SH-SY5Y (cell line): ENCODE measurements at regions not wholly inside any gene's neighbourhood (a gene's known extent, or its start where the extent isn't known, plus 50 kb on each side); places are given as distances from the start of the nearest gene placed in this dataset.

Experiments used
- GATA2 ChIP-seq: IDR thresholded peaks from 2 replicates; pipeline ENCODE4 v1.6.1; 2011; ENCODE audit warnings: mild to moderate bottlenecking, low read depth, low read length
- GATA3 ChIP-seq: IDR thresholded peaks from 2 replicates; pipeline ENCODE4 v1.6.1; 2011; ENCODE audit warnings: low read depth, mild to moderate bottlenecking, low read length, moderate library complexity

DNA sequence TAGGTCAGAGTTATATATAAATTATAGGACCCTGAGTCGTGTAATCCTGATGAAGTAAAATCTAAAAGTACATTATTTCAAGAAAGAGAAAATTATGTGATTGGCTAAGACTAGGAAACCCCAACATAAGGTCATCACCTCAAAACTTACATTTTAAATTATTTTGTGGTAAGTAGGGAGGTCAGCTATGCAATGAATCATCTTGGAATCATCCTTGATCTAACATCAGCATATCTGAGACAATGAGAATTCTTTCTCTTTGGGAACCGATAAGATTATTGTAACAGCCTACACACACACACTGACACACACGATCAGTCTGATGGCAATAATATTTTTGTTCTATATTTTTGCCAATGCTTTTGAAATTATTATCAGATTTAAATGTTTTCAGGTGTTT is 904.8 kb upstream of the CHAC2 start:
- TF ChIP-seq GATA2 (no peak), GATA3 (no peak)

DNA sequence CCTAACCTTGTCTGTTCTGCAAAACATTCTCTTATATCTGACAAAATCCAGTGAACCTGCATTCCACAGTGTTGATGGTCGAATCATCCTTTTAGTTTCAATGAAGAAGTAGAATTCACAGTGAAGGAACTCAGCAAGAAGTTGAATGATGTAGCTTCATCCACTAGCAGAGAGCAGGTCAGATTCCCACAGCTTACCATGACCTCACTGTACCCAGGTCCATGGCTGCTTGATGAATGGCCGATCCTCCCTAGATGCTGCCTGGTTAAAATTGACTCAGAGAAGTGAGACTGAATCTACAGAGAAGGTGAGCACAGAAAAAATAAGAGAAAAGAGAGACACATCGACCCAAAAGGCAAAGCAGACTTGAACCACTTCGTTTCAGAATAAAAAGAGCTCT is 906.0 kb upstream of the CHAC2 start:
- TF ChIP-seq GATA3 = no peak
- TF ChIP-seq GATA2 = no peak

DNA sequence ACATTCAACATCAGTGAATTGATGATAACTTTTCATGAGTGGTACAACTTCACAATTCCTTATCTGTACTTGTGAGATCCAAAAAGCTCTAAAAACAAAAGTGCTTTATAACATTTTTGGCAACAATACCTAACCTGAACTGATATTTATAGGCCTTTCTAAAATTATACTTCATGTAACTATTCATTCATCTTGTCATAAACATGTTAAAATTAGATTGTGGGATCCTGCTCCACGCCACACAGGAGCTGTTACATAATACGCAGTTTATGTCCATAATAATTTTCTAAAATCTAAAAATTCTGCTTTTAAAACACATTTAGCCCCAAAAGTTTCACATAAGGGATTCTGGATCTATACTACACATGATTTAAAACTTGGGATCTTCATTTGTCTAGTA is 908.5 kb upstream of the CHAC2 start:
- TF ChIP-seq GATA2 (no peak), GATA3 (no peak)

DNA sequence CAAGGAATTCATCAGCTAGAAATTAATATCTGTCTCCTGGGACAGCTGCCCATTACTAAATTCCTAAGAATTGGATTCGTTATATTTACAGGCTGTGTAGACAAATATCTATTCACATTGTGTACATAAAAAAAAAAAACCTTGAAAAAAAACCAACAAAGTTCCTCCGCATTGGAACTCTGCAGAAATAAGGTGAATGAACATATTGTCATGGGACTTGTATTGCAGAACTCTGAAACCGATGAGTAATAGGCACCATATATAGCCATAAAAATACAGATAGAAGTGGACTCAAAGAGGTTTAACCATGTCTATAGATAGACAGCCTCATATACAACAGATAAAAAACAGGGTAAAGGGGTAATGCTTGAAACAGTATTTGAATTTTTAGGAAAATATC is 909.9 kb upstream of the CHAC2 start:
- TF ChIP-seq GATA3 (no peak), GATA2 (no peak)

DNA sequence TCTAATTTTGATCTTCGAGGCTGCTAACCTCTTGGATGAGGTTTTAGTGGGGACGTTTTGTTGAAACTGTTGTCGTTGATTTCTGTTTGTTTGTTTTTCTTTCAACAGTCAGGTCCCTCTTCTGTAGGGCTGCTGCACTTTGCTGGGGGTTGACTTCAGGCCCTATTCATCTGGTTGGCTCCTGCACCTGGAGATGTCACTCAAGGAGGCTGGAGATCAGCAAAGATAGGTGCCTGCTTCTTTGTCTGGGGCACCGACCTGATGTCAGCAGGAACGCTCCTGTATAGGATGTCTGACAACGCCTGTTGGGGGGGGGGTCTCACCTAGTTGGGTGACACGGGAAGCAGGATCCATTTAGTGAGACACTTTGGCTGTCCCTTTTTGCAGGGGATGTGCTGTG is 915.6 kb upstream of the CHAC2 start:
- TF ChIP-seq GATA2 = no peak
- no peak for TF ChIP-seq GATA3

- TF ChIP-seq GATA2 = no peak
- no peak for TF ChIP-seq GATA3
Measured at GRCh38 chr2:52844701-52845423, 922.7 kb upstream of the CHAC2 start.

DNA sequence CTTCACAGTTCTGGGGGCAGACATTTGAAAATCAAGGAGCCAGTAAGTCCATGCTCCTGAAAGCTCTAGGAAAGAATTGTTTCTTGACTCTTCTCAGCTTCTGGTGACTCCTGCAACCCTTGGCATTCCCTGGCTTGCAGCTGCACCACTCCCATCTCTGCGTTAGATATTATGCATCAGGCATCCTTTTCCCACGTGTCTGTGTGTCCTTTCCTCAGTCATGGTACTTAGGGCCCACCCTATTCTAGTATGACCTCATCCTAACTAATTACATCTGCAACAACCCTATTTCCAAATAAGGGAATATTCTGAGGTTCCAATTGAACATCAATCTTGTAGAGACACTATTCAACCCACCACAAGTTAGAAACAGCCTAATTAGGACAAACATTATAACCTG is 931.7 kb upstream of the CHAC2 start:
- TF ChIP-seq GATA3 = no peak
- no peak for TF ChIP-seq GATA2

- TF ChIP-seq GATA3 (no peak), GATA2 (no peak)
Measured at GRCh38 chr2:52831216-52831615, 936.4 kb upstream of the CHAC2 start.

DNA sequence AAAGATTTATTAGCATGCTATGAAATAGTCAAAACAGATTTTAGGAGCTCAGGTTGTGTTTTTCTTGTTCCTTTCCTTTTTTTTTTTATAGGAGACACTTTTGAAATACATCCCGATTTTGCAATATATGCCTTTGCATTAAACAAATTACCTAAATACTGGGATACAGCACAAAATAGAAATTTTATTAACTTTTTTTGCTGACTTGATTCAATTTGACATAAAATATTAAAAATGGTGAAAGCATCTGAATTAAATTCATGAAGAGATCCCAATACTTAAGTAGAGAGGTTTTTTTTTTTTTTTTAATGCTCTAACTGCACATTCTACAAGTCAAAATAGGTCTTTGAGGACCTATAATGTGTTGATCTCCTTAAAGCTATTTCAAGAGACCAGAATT is 939.5 kb upstream of the CHAC2 start:
- TF ChIP-seq GATA3 (no peak), GATA2 (no peak)

GRCh38 chr2:52821631-52822030 is 946.0 kb upstream of the CHAC2 start:
- TF ChIP-seq GATA3 (no peak), GATA2 (no peak)

GRCh38 chr2:52818958-52819357 is 948.6 kb upstream of the CHAC2 start:
- no peak for TF ChIP-seq GATA2
- no peak for TF ChIP-seq GATA3

DNA sequence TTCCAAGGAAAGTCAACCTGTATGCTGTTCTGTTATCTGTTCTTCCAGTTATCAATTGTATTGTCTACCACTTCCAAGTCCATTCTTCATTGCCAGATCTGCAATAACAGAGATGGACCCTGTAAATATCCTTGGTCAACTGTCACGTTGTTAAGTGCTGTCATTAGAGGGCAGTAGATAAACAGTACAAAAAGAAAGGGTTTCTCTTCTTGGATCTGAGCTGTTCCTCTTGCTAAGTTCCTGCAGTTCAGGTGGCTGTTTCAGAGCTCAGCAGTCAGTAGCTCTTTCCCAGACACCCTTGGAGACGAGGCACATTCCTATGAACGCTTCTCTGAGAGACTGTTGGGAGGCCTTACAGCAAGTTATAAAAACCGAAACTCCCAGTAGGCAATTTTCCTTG is 957.1 kb upstream of the CHAC2 start:
- no peak for TF ChIP-seq GATA3
- TF ChIP-seq GATA2 = no peak

GRCh38 chr2:52805901-52806410 is 961.6 kb upstream of the CHAC2 start:
- TF ChIP-seq GATA3 = no peak
- TF ChIP-seq GATA2 = no peak

DNA sequence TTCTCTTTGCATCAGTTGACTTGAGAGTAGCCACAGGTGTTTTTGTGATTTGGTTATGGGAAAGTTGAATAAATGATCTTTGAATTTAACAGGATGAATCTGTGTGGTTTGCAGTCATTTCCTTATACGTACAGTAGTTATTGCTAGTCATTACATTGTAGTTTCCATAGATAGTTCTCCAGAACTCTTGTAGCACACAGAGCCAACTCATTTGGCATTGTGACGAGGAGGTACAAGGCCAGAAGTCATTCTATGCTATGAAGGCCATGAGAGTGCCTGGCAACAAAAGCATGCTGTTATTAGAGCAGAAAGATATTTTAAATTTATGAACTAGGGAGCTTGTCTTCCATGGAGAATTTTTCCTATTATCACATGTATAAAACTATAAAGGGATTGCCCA is 973.0 kb upstream of the CHAC2 start:
- TF ChIP-seq GATA2 (no peak), GATA3 (no peak)

GRCh38 chr2:52779446-52779845 is 988.2 kb upstream of the CHAC2 start:
- no peak for TF ChIP-seq GATA2
- no peak for TF ChIP-seq GATA3

- no peak for TF ChIP-seq GATA3
- no peak for TF ChIP-seq GATA2
Measured at GRCh38 chr2:52776571-52776970, 991.0 kb upstream of the CHAC2 start.
